ENCODE measurements at regions not wholly inside any gene's neighbourhood (a gene's known extent, or its start where the extent isn't known, plus 50 kb on each side); places are given as distances from the start of the nearest gene placed in this dataset.
"Not testable (repeated sequence)": the region's sequence is repeated elsewhere in the genome, so short reads cannot be mapped to it uniquely, and the experiment has no call there.

- Histone ChIP-seq H3K4me1 (replicated peaks) (peaks cover 19% of the 10 kb centered on the region), H3K27me3 (replicated peaks) (no peaks in the 10 kb centered on the region), H3K27ac (no peak overlapping the region), H3K9me3 (replicated peaks) (no peaks in the 10 kb centered on the region), H3K36me3 (no peaks in the 10 kb centered on the region), H3K4me3 (no peak overlapping the region)
- no peak for DNase-seq (ENCODE audit: low read depth in 1 of 2, low spot score in 2 of 2)
Measured at GRCh38 chr13:44146138-44146537, 227.5 kb upstream of the SERP2 start.

DNA sequence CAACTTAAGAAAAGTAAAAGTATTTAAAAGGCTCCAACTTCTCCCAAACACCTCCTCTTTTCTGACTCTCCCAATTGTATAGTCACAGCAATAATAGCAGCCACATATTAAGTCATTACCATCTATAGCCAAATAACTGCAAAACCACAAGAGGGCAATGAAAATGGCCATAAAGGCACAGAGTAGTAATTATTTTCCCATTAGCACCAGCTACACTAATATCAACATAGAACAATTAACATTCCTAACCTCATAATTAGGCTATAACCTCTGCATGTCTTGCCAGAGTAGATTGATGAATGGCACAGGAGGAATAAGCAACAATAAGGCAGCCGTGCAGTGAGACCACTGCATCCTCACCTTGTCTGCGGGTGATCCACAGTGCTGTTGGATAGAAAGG lies 226.4 kb upstream of the SERP2 start:
- H3K4me3 ChIP-seq, result no peak overlapping the region
- no peak overlapping the region for H3K27ac ChIP-seq
- no peaks in the 10 kb centered on the region for H3K27me3 ChIP-seq (replicated peaks)
- no peak for DNase-seq (ENCODE audit: low read depth in 1 of 2, low spot score in 2 of 2)
- peaks cover 14% of the 10 kb centered on the region for H3K4me1 ChIP-seq (replicated peaks)
- H3K9me3 ChIP-seq (replicated peaks), result no peaks in the 10 kb centered on the region
- H3K36me3 ChIP-seq, result no peaks in the 10 kb centered on the region

- no peaks in the 10 kb centered on the region for H3K36me3 ChIP-seq
- no peaks in the 10 kb centered on the region for H3K27me3 ChIP-seq (replicated peaks)
- no peaks in the 10 kb centered on the region for H3K9me3 ChIP-seq (replicated peaks)
- H3K27ac ChIP-seq, result no peak overlapping the region
- DNase-seq (ENCODE audit: low read depth in 1 of 2, low spot score in 2 of 2), result no peak
- no peak overlapping the region for H3K4me3 ChIP-seq
- peaks cover 10% of the 10 kb centered on the region for H3K4me1 ChIP-seq (replicated peaks)
Measured at GRCh38 chr13:44147648-44148047, 226.0 kb upstream of the SERP2 start.

- H3K4me3 ChIP-seq, result no peak overlapping the region
- H3K27me3 ChIP-seq (replicated peaks), result no peaks in the 10 kb centered on the region
- H3K9me3 ChIP-seq (replicated peaks), result no peaks in the 10 kb centered on the region
- H3K36me3 ChIP-seq, result no peaks in the 10 kb centered on the region
- H3K27ac ChIP-seq, result no peak overlapping the region
- DNase-seq (ENCODE audit: low read depth in 1 of 2, low spot score in 2 of 2), result no peak
- H3K4me1 ChIP-seq (replicated peaks), result peaks cover 3% of the 10 kb centered on the region
Measured at GRCh38 chr13:44148159-44148914, 225.3 kb upstream of the SERP2 start.

DNA sequence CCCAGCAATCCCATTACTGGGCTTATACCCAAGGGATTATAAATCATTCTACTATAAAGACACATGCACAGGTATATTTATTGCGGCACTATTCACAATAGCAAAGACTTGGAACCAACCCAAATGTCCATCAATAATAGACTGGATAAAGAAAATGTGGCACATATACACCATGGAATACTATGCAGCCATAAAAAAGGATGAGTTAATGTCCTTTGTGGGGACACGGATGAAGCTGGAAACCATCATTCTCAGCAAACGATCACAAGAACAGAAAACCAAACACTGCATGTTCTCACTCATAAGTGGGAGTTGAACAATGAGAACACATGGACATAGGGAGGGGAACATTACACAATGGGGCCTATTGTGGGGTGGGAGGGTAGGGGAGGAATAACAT lies 224.4 kb upstream of the SERP2 start:
- DNase-seq (ENCODE audit: low read depth in 1 of 2, low spot score in 2 of 2); H3K4me3 ChIP-seq; H3K4me1 ChIP-seq (replicated peaks); H3K9me3 ChIP-seq (replicated peaks); H3K27me3 ChIP-seq (replicated peaks); H3K36me3 ChIP-seq; H3K27ac ChIP-seq: not testable (repeated sequence)

- no peak for DNase-seq (ENCODE audit: low read depth in 1 of 2, low spot score in 2 of 2)
- Histone ChIP-seq H3K4me1 (replicated peaks) (no peaks in the 10 kb centered on the region), H3K4me3 (no peak overlapping the region), H3K36me3 (no peaks in the 10 kb centered on the region), H3K27ac (no peak overlapping the region), H3K9me3 (replicated peaks) (no peaks in the 10 kb centered on the region), H3K27me3 (replicated peaks) (no peaks in the 10 kb centered on the region)
Measured at GRCh38 chr13:44149821-44150220, 223.8 kb upstream of the SERP2 start.

DNA sequence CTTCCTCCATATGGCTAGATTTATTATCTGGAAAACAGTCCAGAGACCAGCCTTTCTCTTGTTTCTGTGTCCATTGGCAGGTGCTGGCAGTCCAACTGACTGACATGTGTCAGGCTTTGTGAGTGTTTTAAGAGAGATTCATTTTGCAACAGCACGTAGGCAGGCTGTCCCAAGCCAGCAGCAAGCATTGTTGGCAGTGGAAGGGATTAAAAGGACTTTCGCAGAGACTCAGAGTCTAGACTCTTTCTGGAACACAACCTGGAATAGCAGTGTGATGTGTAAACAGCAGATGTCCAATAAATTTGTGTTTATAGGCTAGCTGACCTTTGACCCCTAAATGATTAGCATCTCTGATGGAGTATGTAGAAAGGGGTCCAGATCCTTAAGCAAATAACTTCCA lies 222.2 kb upstream of the SERP2 start:
- Histone ChIP-seq H3K4me3 (no peak overlapping the region), H3K36me3 (no peaks in the 10 kb centered on the region), H3K4me1 (replicated peaks) (no peaks in the 10 kb centered on the region), H3K27me3 (replicated peaks) (no peaks in the 10 kb centered on the region), H3K9me3 (replicated peaks) (no peaks in the 10 kb centered on the region), H3K27ac (no peak overlapping the region)
- DNase-seq (ENCODE audit: low read depth in 1 of 2, low spot score in 2 of 2), result no peak

DNA sequence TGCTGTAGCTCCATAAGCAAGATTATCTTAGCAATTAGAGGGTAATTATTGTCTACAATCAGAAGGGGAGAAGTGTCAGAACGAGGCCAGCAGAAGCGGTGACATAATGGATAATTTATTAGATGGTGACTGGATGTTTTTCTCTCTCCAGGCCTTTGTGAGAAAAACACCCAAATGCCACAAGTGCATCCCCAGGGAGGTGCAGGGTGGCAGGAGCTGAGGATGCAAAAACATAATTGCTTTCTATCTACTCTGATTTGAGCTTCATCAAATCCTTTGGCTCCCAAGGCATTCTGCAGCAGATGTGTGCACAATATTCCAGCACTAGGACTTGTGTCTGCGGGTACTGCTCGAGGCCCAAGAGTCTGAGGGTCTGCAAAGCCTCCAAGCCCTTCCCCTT lies 220.1 kb upstream of the SERP2 start:
- H3K36me3 ChIP-seq, result no peaks in the 10 kb centered on the region
- H3K9me3 ChIP-seq (replicated peaks), result no peaks in the 10 kb centered on the region
- no peaks in the 10 kb centered on the region for H3K4me1 ChIP-seq (replicated peaks)
- no peaks in the 10 kb centered on the region for H3K27me3 ChIP-seq (replicated peaks)
- DNase-seq (ENCODE audit: low read depth in 1 of 2, low spot score in 2 of 2), result no peak
- H3K4me3 ChIP-seq, result no peak overlapping the region
- no peak overlapping the region for H3K27ac ChIP-seq

GRCh38 chr13:44155422-44156293 lies 218.0 kb upstream of the SERP2 start:
- no peak for DNase-seq (ENCODE audit: low read depth in 1 of 2, low spot score in 2 of 2)
- Histone ChIP-seq H3K4me3 (no peak overlapping the region), H3K36me3 (no peaks in the 10 kb centered on the region), H3K9me3 (replicated peaks) (no peaks in the 10 kb centered on the region), H3K4me1 (replicated peaks) (no peaks in the 10 kb centered on the region), H3K27ac (no peak overlapping the region), H3K27me3 (replicated peaks) (no peaks in the 10 kb centered on the region)

- Histone ChIP-seq H3K27me3 (replicated peaks) (no peaks in the 10 kb centered on the region), H3K36me3 (no peaks in the 10 kb centered on the region), H3K4me3 (no peak overlapping the region), H3K27ac (no peak overlapping the region), H3K9me3 (replicated peaks) (no peaks in the 10 kb centered on the region), H3K4me1 (replicated peaks) (no peaks in the 10 kb centered on the region)
- no peak for DNase-seq (ENCODE audit: low read depth in 1 of 2, low spot score in 2 of 2)
Measured at GRCh38 chr13:44156294-44156658, 217.3 kb upstream of the SERP2 start.

GRCh38 chr13:44157606-44158005 lies 216.0 kb upstream of the SERP2 start:
- Histone ChIP-seq H3K27ac (no peak overlapping the region), H3K36me3 (no peaks in the 10 kb centered on the region), H3K4me3 (no peak overlapping the region), H3K9me3 (replicated peaks) (no peaks in the 10 kb centered on the region), H3K4me1 (replicated peaks) (no peaks in the 10 kb centered on the region), H3K27me3 (replicated peaks) (no peaks in the 10 kb centered on the region)
- DNase-seq (ENCODE audit: low read depth in 1 of 2, low spot score in 2 of 2), result no peak

DNA sequence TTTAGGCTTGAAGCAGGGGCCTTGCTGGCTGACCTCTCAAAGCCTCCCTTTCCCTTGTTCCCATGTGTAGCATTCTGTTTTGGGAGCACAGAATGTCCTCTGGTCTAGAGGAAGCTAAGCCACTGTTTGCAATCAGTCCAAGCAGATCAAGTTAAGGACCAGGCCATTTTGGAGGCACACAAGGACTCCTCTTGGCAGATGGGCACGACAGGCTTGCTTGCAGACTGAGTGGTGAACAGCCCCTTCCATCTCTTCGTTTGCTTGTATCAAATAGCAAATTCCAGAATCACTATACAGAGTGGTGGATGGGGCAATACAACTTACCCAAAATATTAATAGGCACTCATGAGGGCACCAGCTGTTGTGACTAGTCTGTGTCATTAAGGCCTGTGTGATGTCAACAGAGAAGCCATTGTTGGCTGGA lies 215.5 kb upstream of the SERP2 start:
- H3K27me3 ChIP-seq (replicated peaks), result no peaks in the 10 kb centered on the region
- no peak overlapping the region for H3K27ac ChIP-seq
- no peak overlapping the region for H3K4me3 ChIP-seq
- no peak for DNase-seq (ENCODE audit: low read depth in 1 of 2, low spot score in 2 of 2)
- H3K36me3 ChIP-seq, result no peaks in the 10 kb centered on the region
- no peaks in the 10 kb centered on the region for H3K4me1 ChIP-seq (replicated peaks)
- H3K9me3 ChIP-seq (replicated peaks), result no peaks in the 10 kb centered on the region

DNA sequence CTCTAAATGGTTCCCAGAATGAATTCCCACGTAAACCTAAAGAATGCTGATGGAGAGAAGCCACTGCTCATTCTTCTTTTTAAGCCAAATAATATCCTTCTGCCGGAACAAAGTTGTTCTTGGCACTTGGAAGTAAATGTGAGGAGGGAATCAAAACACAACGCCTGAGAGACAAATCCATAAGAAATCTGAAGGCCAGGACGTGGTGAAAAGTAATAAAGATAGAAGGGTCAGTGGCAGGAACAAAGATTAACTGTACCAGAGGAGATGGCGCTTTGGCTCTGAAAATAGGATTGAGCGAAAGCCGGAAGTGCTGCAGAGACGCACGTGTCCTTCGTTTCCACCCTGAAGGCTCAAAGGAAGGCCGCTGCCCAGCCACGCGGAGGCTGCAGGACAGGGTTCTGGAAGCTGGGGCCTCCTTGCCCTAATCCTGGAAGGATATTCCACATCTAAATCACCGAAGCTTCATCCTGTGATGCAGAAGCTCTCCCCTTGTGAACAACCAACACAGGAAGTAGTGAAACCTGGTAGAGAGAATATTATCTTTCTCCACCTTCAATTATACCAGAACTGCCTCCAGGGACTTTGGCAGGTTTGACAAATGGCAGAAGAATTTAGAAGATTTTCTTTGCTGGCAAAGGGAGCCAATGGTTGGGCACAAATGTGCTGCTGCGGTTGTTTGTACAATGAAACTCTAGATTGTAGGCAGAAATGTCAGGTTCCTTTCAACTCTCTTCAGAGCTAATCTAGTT lies 214.6 kb upstream of the SERP2 start:
- Histone ChIP-seq H3K27me3 (replicated peaks) (no peaks in the 10 kb centered on the region), H3K27ac (no peak overlapping the region), H3K36me3 (no peaks in the 10 kb centered on the region), H3K4me3 (no peak overlapping the region), H3K9me3 (replicated peaks) (no peaks in the 10 kb centered on the region), H3K4me1 (replicated peaks) (no peaks in the 10 kb centered on the region)
- no peak for DNase-seq (ENCODE audit: low read depth in 1 of 2, low spot score in 2 of 2)

Data from SJSA1 (cell line).